IPS-20b (cell line): ENCODE measurements at regions not wholly inside any gene's neighbourhood (a gene's known extent, or its start where the extent isn't known, plus 50 kb on each side); places are given as distances from the start of the nearest gene placed in this dataset.

ENCODE experiments used
- H3K27ac ChIP-seq: one replicate; pipeline ENCODE4 v1.5.1; 2013; ENCODE audit warnings: low read length
- H3K27me3 ChIP-seq: 2 replicates; pipeline ENCODE4 v1.6.1; 2013; ENCODE audit warnings: mild to moderate bottlenecking, low read length, inconsistent platforms; ENCODE audit not compliant: insufficient read depth
- H3K36me3 ChIP-seq: 2 replicates; pipeline ENCODE4 v1.6.1; 2013; ENCODE audit warnings: low read depth, mild to moderate bottlenecking, inconsistent platforms, low read length, moderate library complexity; ENCODE audit not compliant: insufficient read depth
- H3K4me1 ChIP-seq: 2 replicates; pipeline ENCODE4 v1.6.1; 2013; ENCODE audit warnings: mild to moderate bottlenecking, control low read depth, inconsistent platforms, low read length, moderate library complexity; ENCODE audit not compliant: insufficient read depth
- H3K4me3 ChIP-seq: 2 replicates; pipeline ENCODE4 v1.5.1; 2013; ENCODE audit warnings: mild to moderate bottlenecking, low read length, inconsistent platforms
- H3K9ac ChIP-seq: 2 replicates; pipeline ENCODE4 v1.6.1; 2013; ENCODE audit warnings: low read depth, mild to moderate bottlenecking, inconsistent platforms, low read length, moderate library complexity
- H3K9me3 ChIP-seq: 2 replicates; pipeline ENCODE4 v1.6.1; 2013; ENCODE audit warnings: mild to moderate bottlenecking, low read depth, low read length, inconsistent platforms; ENCODE audit not compliant: insufficient read depth

GRCh38 chrX:99078301-99078700 lies 1331.8 kb downstream of the PCDH19 start:
- no peaks in the 10 kb centered on the region for H3K27me3 ChIP-seq
- H3K4me1 ChIP-seq: no peaks in the 10 kb centered on the region
- H3K36me3 ChIP-seq: no peaks in the 10 kb centered on the region
- H3K27ac ChIP-seq: no peak overlapping the region
- no peaks in the 10 kb centered on the region for H3K9me3 ChIP-seq
- no peak overlapping the region for H3K4me3 ChIP-seq
- H3K9ac ChIP-seq: no peak overlapping the region

DNA sequence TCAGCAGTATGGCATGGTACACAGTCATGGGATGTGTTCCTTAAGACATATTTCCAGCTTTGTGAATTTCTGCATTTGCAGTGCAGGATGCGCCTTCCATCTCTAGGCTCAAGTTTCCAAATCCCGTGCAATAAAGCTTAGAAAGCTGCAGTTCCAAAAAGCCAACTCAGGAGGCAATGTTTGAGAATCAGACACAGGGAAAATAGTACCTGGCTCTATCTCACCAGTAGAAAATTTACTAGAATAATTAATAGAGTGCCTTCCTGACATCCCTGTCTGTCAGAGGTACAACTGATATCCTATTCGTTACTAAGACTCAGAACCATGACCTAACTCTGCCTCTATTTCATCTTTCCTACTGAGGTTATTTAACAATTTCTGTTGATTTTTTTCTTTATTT lies 1333.0 kb downstream of the PCDH19 start:
- Histone ChIP-seq H3K9me3 (no peaks in the 10 kb centered on the region), H3K4me1 (no peaks in the 10 kb centered on the region), H3K4me3 (no peak overlapping the region), H3K27ac (no peak overlapping the region), H3K9ac (no peak overlapping the region), H3K36me3 (no peaks in the 10 kb centered on the region), H3K27me3 (no peaks in the 10 kb centered on the region)

DNA sequence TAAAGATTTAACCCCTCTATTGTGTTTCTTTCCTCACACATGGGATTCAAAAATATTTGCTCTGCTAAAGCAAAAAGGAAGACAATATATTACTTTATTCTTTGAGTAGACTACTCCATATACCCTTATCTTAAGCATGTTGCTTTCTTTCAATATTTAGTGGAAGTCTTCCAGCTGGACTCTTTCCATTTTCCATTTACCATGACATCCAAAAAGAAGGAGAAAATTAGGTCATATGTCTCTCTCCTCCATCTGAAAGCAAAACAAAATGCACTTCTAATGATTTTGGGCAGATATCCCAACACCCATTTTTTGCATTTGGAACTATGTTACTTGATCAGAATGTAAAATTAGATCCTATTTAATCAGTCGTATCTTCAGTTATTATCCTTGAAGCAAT lies 1336.5 kb downstream of the PCDH19 start:
- no peak overlapping the region for H3K27ac ChIP-seq
- no peaks in the 10 kb centered on the region for H3K4me1 ChIP-seq
- no peak overlapping the region for H3K4me3 ChIP-seq
- no peak overlapping the region for H3K9ac ChIP-seq
- no peaks in the 10 kb centered on the region for H3K27me3 ChIP-seq
- no peaks in the 10 kb centered on the region for H3K9me3 ChIP-seq
- H3K36me3 ChIP-seq: no peaks in the 10 kb centered on the region

DNA sequence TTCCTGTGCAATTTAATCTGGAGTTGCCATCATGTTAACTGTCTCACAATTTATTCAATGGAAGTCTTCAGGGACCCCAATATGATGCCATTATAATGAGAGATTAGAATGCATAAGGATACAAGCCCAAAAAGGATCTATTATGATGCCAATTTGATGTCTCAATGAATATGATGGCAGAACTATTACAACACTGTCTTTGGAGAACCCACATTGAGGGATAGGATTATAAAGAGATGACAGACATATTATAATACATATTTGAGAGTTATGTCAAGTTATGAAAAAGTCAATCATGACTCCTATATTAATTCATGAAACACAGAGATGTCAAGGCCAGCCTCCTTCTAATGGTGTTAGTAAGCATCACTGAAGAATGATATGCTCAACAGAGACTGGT lies 1358.4 kb downstream of the PCDH19 start:
- Histone ChIP-seq H3K9ac (no peak overlapping the region), H3K9me3 (no peaks in the 10 kb centered on the region), H3K36me3 (no peaks in the 10 kb centered on the region), H3K27me3 (no peaks in the 10 kb centered on the region), H3K27ac (no peak overlapping the region), H3K4me1 (no peaks in the 10 kb centered on the region), H3K4me3 (no peak overlapping the region)

- Histone ChIP-seq H3K9me3 (no peaks in the 10 kb centered on the region), H3K4me3 (no peak overlapping the region), H3K4me1 (no peaks in the 10 kb centered on the region), H3K9ac (no peak overlapping the region), H3K27me3 (no peaks in the 10 kb centered on the region), H3K36me3 (no peaks in the 10 kb centered on the region), H3K27ac (no peak overlapping the region)
Measured at GRCh38 chrX:99033226-99033901, 1376.7 kb downstream of the PCDH19 start.

GRCh38 chrX:99010957-99011356 lies 1399.1 kb downstream of the PCDH19 start:
- Histone ChIP-seq H3K27me3 (no peaks in the 10 kb centered on the region), H3K4me3 (no peak overlapping the region), H3K27ac (no peak overlapping the region), H3K36me3 (no peaks in the 10 kb centered on the region), H3K9me3 (no peaks in the 10 kb centered on the region; the same call in 1 of the 2 replicates), H3K4me1 (no peaks in the 10 kb centered on the region), H3K9ac (no peak overlapping the region)

DNA sequence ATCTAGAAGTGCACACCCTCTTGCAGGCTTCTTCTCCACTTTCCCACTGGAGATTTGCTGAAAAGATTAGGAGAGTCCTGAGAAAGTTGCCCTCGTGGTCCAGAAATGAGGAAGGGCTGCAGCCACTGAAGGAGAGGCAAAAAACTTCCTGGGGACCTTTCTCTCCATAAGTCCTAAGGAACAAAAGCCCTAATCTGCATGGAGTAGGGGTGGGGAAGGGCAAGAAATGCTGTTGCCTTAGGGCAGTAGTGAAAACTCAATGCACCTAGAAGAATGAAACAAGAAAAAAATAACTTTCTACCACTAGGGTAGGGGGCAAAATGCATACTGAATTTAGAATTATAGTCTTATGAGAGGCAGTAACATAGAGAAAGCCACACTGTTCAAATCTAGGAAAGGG lies 1408.8 kb downstream of the PCDH19 start:
- no peak overlapping the region for H3K9ac ChIP-seq
- no peak overlapping the region for H3K4me3 ChIP-seq
- no peaks in the 10 kb centered on the region for H3K36me3 ChIP-seq
- no peaks in the 10 kb centered on the region for H3K27me3 ChIP-seq
- no peaks in the 10 kb centered on the region for H3K9me3 ChIP-seq
- no peaks in the 10 kb centered on the region for H3K4me1 ChIP-seq
- H3K27ac ChIP-seq: no peak overlapping the region

DNA sequence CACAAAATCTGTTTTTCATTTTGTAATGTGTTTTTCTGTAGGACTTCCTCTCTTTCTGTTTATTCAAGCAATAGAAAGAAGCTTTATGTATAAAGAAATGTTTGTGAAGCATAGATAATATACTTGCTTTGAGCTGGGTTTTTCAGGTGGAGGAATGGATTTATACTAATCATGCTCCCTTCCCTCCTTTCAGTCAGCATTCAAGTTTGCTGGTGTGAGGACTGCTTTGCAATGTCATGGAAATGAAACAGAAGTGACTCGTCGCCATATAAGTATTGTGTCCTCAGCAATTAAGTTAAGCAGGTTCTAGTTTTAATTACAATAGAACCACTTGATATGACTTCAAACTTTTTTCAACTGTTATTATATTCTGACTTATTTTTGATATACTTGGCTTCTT lies 1447.1 kb downstream of the PCDH19 start:
- Histone ChIP-seq H3K27ac (no peak overlapping the region), H3K9me3 (no peaks in the 10 kb centered on the region), H3K9ac (no peak overlapping the region), H3K4me1 (peaks cover 9% of the 10 kb centered on the region), H3K4me3 (no peak overlapping the region), H3K27me3 (no peaks in the 10 kb centered on the region), H3K36me3 (no peaks in the 10 kb centered on the region)

- no peaks in the 10 kb centered on the region for H3K4me1 ChIP-seq
- no peak overlapping the region for H3K9ac ChIP-seq
- no peaks in the 10 kb centered on the region for H3K36me3 ChIP-seq
- no peak overlapping the region for H3K27ac ChIP-seq
- H3K9me3 ChIP-seq: no peaks in the 10 kb centered on the region; the same call in 1 of the 2 replicates
- H3K27me3 ChIP-seq: no peaks in the 10 kb centered on the region
- no peak overlapping the region for H3K4me3 ChIP-seq
Measured at GRCh38 chrX:98956014-98956413, 1454.1 kb downstream of the PCDH19 start.

DNA sequence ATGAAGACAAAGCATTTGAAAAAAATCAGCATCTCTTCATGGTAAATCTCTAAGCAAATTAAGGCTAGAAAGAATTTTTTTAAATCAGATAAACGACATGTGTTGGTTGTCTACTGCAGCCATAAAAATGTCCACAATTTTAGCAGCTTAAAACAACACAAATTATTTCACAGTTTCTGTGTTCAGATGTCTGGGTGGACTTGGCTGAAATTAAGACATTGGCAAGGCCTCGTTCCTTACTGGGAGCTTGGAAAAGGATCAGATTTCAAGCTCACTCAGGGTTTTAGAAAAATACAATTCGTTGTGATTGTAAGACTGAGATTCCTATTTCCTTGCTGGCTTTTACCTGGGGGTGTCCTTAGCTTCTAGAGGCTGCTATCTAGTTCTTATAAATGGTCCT lies 1470.6 kb downstream of the PCDH19 start:
- Histone ChIP-seq H3K27ac (no peak overlapping the region), H3K9me3 (no peaks in the 10 kb centered on the region), H3K9ac (no peak overlapping the region), H3K27me3 (no peaks in the 10 kb centered on the region), H3K4me1 (no peaks in the 10 kb centered on the region), H3K36me3 (no peaks in the 10 kb centered on the region), H3K4me3 (no peak overlapping the region)

GRCh38 chrX:98931216-98931615 lies 1478.9 kb downstream of the PCDH19 start:
- Histone ChIP-seq H3K4me3 (no peak overlapping the region), H3K4me1 (no peaks in the 10 kb centered on the region), H3K9ac (no peak overlapping the region), H3K27me3 (no peaks in the 10 kb centered on the region), H3K36me3 (no peaks in the 10 kb centered on the region), H3K9me3 (no peaks in the 10 kb centered on the region), H3K27ac (no peak overlapping the region)

- Histone ChIP-seq H3K27me3 (no peaks in the 10 kb centered on the region), H3K4me1 (no peaks in the 10 kb centered on the region), H3K36me3 (no peaks in the 10 kb centered on the region), H3K4me3 (no peak overlapping the region), H3K27ac (no peak overlapping the region), H3K9ac (no peak overlapping the region), H3K9me3 (no peaks in the 10 kb centered on the region)
Measured at GRCh38 chrX:98924511-98924910, 1485.6 kb downstream of the PCDH19 start.
